A204.1 (cell line): ENCODE measurements at regions not wholly inside any gene's neighbourhood (a gene's known extent, or its start where the extent isn't known, plus 50 kb on each side); places are given as distances from the start of the nearest gene placed in this dataset.

Experiments
- FAIRE-seq: peaks from 2 replicates; lab custom pipeline; 2012; peaks lifted over from hg19 to GRCh38; lab: Jason Lieb, UNC

GRCh38 chr5:114657342-114658130 lies 295.7 kb downstream of the KCNN2 start:
- no peak for FAIRE-seq

- no peak for FAIRE-seq
These were observed 288.0 kb downstream of the KCNN2 start for GRCh38 chr5:114649878-114650277.

- FAIRE-seq: no peak
These were observed 287.1 kb downstream of the KCNN2 start for GRCh38 chr5:114648940-114649339.

GRCh38 chr5:114644576-114644975 lies 282.7 kb downstream of the KCNN2 start:
- FAIRE-seq: no peak

DNA sequence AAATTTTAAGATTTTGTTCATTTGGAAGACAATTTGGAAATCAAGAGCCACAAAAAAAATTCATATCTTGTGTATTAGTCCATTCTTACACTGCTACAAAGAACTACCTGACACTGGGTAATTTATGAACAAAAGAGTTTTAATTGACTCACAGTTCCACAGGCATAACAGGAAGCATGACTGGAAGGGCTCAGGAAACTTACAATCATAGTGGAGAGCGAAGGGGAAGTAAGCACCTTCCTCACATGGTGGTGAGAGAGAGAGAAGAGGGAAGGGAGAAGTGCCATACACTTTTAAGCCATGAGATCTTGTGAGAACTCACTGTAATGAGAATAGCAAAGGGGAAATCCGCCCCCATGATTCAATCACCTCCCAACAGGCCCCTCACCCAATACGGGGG lies 274.4 kb downstream of the KCNN2 start:
- no peak for FAIRE-seq

DNA sequence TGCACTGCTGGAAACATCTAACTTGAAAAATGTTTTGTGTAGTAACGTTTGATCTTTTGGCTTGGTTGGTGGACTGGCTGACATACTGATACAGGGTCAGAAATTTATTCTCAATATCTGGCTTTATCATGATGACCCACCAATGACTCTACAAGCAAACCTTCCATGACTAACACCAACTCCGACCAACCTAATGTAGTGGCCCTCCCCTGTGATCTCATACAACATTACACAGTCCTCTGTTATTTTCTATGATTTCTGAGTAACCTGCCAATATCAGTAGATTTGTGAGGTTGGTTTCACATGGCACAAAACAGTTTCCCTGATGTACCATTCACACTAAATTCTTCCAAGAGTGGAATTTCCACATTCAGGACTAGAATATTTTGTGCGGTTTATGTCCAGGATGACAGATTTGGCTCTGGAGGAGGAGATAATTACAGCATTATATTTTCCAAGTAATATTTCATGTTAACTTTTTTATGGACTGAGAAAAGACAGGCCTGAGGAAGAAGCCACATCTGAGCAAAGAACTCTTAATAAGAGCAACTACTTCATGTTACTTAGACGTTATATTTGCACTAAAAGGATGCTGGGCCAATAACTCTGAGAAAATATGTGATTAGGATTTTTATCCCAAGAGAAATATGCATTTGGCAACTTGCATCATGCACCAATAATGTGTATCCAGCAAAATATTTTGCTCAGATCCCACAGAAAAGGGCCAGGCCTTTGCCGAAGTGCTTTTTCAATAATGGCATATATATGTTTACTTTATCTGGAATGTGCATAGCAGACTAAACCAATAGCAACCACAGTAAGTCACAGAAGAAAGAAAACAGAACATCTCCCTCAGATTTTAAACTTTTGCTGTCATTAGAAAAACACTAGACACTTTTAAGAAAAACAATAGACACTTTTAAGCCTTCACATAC lies 273.4 kb downstream of the KCNN2 start:
- no peak for FAIRE-seq

- no peak for FAIRE-seq
These were observed 272.6 kb downstream of the KCNN2 start for GRCh38 chr5:114634517-114634916.

GRCh38 chr5:114612406-114612805 lies 250.5 kb downstream of the KCNN2 start:
- FAIRE-seq: no peak

DNA sequence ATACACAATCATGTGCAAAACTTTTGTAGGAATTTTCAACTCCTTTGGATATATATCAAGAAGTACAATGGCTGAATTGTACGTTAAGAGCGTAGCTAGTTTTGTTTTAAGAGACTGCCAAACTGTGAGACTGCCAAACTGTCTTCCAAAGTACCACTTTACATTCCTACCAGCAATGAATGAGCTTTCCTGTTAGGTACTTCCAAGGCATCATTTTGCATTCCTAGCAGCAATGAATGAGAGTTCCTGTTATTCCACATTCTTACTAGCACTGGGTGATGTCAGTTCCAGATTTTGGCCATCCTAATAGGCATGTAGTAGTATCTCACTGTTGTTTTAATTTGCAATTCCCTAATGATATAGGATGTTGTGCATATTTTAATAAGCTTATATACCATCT lies 219.3 kb downstream of the KCNN2 start:
- FAIRE-seq: no peak

GRCh38 chr5:114565871-114566270 lies 204.0 kb downstream of the KCNN2 start:
- FAIRE-seq: no peak

GRCh38 chr5:114565139-114565538 lies 203.3 kb downstream of the KCNN2 start:
- no peak for FAIRE-seq

DNA sequence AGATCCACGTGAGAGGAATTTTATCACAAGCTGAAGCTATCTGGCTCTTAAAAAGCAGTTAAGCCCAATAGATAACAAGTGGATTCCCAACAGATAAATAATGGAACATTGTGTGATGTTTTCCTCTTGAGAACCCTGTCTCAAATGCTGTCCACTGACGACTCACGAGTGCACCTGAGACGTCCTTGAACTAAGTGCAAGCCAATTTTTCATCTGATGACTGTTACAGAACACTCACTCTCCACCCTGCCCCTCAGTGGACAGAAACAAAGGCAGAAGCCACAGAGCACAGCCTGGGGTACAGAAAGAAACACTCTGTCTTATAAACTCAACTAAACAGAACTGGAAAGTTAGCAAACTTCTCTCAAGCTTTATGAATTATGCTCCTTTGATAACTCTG lies 199.5 kb downstream of the KCNN2 start:
- FAIRE-seq: no peak
